ENCODE measurements at regions not wholly inside any gene's neighbourhood (a gene's known extent, or its start where the extent isn't known, plus 50 kb on each side); places are given as distances from the start of the nearest gene placed in this dataset.
"Not testable (repeated sequence)": the region's sequence is repeated elsewhere in the genome, so short reads cannot be mapped to it uniquely, and the experiment has no call there.

GRCh38 chr6:58358452-58358851 is 1041.0 kb downstream of the PRIM2 start:
- not testable (repeated sequence) for TF ChIP-seq CTCF (IDR thresholded peaks at IDR 0.05 in 4 of 5, conservative IDR thresholded peaks at IDR 0.05 in 1 of 5); POLR2A (IDR thresholded peaks at IDR 0.05)

Measured in gastrocnemius medialis (tissue), 4 donors.